ENCODE measurements at regions not wholly inside any gene's neighbourhood (a gene's known extent, or its start where the extent isn't known, plus 50 kb on each side); places are given as distances from the start of the nearest gene placed in this dataset.

DNA sequence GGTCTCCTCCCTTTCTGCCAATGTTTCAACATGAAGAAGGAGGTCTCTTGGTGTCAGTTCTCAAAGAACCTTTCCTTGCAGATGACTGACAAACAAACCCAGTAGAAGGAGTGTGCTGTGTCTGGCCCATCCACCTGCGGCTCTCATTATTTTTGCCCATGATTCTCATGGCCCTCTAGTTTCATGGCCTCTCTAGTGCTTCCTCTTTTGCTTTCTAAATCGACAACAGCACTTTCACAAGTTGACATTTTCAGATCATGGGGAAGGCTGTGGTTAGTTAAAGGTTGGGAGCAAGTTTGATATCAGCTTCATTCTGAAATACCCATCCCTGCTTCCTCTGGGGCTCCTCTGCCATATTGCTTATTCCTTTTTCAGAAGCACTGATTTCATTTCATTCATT is 805.2 kb downstream of the SLC4A3 start:
- no CpG with 5 or more reads among the region's 2 CpGs for WGBS (ENCODE audit: extremely low coverage, insufficient read length, low lambda C conversion rate)
- no peak overlapping the region for H2BK15ac ChIP-seq (ENCODE audit: low read depth, low read length)
- no peak overlapping the region for H3K56ac ChIP-seq (ENCODE audit: insufficient read length, low read depth, low read length)
- no peaks in the 10 kb centered on the region for H3K9me3 ChIP-seq (ENCODE audit: control insufficient read depth, low read depth, low read length)
- no peak overlapping the region for H2AFZ ChIP-seq (ENCODE audit: low read length)
- no peaks in the 10 kb centered on the region for H3K79me1 ChIP-seq (ENCODE audit: insufficient read depth, low read depth, low read length, poor library complexity, severe bottlenecking)
- H2BK20ac ChIP-seq (ENCODE audit: low read depth, low read length, poor library complexity, severe bottlenecking) = no peak overlapping the region
- no peak overlapping the region for H2BK5ac ChIP-seq (ENCODE audit: insufficient read length, low read length)
- no peak overlapping the region for H3K9ac ChIP-seq (ENCODE audit: extremely low read depth, insufficient read length, low read length)
- no peak overlapping the region for H3K4ac ChIP-seq (ENCODE audit: low read depth, low read length)
- no peak overlapping the region for H4K8ac ChIP-seq (replicated peaks; ENCODE audit: insufficient read length, low read depth, low read length)
- no peaks in the 10 kb centered on the region for H3K27me3 Mint-ChIP-seq (ENCODE audit: low read depth)
- H2AK5ac ChIP-seq (ENCODE audit: insufficient read length, low read length) = no peak overlapping the region
- H4K20me1 ChIP-seq (ENCODE audit: control insufficient read depth, insufficient read depth, insufficient read length) = no peaks in the 10 kb centered on the region
- no peaks in the 10 kb centered on the region for H3K36me3 Mint-ChIP-seq (ENCODE audit: insufficient read depth in 1 of 3, low read depth in 3 of 3)
- H3K14ac ChIP-seq (ENCODE audit: insufficient read depth, low read length) = no peak overlapping the region
- no peak overlapping the region for H3K18ac ChIP-seq (ENCODE audit: insufficient read length, low read depth, low read length)
- H3K23me2 ChIP-seq (ENCODE audit: insufficient read length, low read depth, low read length, poor library complexity, severe bottlenecking) = no peaks in the 10 kb centered on the region
- no peaks in the 10 kb centered on the region for H3K4me1 Mint-ChIP-seq
- no peak for DNase-seq
- H4K5ac ChIP-seq (ENCODE audit: insufficient read length, low read depth, low read length) = no peak overlapping the region
- no peak overlapping the region for H3K27ac Mint-ChIP-seq
- H3K4me3 Mint-ChIP-seq = no peak overlapping the region
- no peak overlapping the region for H3K23ac ChIP-seq (ENCODE audit: insufficient read length, low read depth, low read length)
- H3K79me2 ChIP-seq (ENCODE audit: insufficient read depth, low read length) = no peaks in the 10 kb centered on the region
- no peak overlapping the region for H2BK120ac ChIP-seq (ENCODE audit: low read depth, low read length, poor library complexity, severe bottlenecking)
- H3K9me3 Mint-ChIP-seq = no peaks in the 10 kb centered on the region
- H3T11ph ChIP-seq (ENCODE audit: low read length) = no peak overlapping the region
- H3K27me3 ChIP-seq (ENCODE audit: insufficient read depth, low read length) = no peaks in the 10 kb centered on the region
- H2BK12ac ChIP-seq (ENCODE audit: insufficient read length, low read depth, low read length) = no peak overlapping the region
- TF ChIP-seq, protein P1, sequence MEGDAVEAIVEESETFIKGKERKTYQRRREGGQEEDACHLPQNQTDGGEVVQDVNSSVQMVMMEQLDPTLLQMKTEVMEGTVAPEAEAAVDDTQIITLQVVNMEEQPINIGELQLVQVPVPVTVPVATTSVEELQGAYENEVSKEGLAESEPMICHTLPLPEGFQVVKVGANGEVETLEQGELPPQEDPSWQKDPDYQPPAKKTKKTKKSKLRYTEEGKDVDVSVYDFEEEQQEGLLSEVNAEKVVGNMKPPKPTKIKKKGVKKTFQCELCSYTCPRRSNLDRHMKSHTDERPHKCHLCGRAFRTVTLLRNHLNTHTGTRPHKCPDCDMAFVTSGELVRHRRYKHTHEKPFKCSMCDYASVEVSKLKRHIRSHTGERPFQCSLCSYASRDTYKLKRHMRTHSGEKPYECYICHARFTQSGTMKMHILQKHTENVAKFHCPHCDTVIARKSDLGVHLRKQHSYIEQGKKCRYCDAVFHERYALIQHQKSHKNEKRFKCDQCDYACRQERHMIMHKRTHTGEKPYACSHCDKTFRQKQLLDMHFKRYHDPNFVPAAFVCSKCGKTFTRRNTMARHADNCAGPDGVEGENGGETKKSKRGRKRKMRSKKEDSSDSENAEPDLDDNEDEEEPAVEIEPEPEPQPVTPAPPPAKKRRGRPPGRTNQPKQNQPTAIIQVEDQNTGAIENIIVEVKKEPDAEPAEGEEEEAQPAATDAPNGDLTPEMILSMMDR (conservative IDR thresholded peaks at IDR 0.05) = no peak
- H3K27ac ChIP-seq (ENCODE audit: insufficient read length, low read depth, low read length) = no peak overlapping the region
- no peak overlapping the region for H3K4me2 ChIP-seq (ENCODE audit: insufficient read depth, insufficient read length, low read length)
- no peaks in the 10 kb centered on the region for H3K4me1 ChIP-seq (ENCODE audit: insufficient read depth, low read length)
- no peak overlapping the region for H4K91ac ChIP-seq (ENCODE audit: insufficient read length, low read depth, low read length)
